HG03095 (cell line): ENCODE measurements at regions not wholly inside any gene's neighbourhood (a gene's known extent, or its start where the extent isn't known, plus 50 kb on each side); places are given as distances from the start of the nearest gene placed in this dataset.
"Not testable (repeated sequence)": the region's sequence is repeated elsewhere in the genome, so short reads cannot be mapped to it uniquely, and the experiment has no call there.

Source experiments
- ATAC-seq: cut with Tn5 transposase; IDR thresholded peaks from one replicate; pipeline ENCODE4 v1.9.1; 2021; ENCODE audit warnings: moderate library complexity; ENCODE audit not compliant: unreplicated experiment

DNA sequence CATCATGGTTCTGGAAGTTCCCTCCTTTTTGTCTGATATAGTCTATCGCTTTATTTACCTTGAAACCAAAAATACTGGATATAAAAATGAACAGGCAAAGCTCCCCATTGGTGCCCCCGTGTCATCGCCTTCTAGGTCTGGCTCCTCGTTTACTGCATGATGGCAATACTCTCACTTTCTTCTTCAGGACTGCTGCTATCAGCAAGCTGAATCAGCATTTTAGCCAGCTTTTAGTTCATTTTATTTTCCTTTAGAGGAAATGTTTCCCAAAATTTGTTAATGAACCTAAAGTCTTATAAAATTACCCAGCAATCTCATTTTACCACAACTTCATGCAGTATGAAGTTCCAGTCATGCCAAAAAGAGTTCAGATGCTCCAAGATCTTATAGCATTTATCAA lies 80.5 kb downstream of the ZIC3 start:
- no peak for ATAC-seq

DNA sequence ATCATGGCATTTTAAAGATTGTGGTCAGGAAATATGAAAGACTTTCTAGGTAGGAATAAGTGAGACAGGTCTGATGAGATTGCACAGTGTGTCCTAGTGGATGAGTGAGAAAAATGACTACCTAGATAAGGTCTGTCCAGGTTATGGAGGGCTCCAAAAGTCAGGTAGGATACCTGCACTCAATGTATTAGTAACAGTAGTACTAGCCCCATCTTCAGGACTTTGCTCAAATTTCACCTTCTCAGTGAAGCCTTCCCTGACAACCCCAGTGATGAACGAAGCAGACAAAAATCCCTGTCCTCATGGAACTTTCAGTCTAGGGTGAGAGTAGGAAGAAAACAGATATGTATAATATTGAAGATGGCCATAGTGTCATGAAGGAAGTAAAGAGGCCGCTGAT lies 85.7 kb downstream of the ZIC3 start:
- ATAC-seq = no peak

DNA sequence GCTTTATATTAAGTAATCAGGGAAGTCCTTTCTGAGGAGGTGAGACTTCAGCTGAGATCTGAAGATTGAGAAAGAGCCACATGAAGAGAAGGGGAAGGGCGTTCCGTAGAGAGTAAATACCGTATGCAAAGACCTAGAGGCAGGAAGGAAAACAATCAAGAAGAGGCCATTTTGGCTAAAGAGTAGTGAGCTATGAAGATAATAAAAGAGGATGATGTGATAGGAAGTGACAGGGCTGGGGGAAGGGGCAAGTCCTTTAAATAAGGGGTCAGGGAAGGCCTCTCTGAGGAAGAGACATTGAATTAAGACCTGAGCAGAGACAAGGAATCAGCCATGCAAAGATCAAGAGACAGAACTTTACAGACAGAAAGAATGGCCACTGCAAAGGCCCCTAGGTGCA lies 86.2 kb downstream of the ZIC3 start:
- ATAC-seq = no peak

DNA sequence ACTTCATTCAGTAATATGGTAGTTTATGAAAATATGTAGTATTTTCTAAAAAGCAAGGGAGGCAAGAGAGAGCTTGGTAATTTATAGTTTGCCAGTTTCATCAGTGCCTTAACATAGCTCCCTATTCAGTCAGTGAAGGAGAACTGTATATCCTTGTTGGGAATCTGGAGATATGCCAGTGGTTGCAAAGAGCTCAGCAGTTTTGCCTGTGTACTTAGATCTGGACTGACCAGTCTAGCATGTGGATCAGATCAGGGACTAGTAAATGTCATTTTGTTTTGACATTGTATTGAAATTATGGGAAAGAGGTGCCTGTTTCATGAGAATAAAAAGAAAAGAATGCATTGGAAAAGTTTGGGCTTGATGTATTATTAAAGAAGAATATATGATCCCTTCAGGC lies 88.6 kb downstream of the ZIC3 start:
- ATAC-seq = no peak

DNA sequence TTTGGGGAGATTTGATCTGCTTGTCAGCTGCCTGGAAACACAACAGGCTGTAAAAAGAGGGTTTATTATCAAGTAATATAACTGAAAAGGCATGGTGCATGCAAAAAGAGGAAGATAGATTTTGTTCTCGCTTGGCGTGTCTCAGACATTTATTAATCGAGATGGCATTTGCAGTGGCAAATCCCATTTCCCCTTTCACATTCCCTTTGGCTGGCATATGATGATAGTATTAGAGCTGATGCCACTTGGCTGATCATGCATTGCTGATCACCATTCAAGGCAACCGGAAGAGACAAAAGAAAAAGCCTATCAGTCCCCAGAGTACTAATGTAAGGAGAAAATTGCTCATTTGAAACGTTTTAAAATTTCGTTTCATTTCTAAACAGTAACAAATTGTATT lies 101.8 kb downstream of the ZIC3 start:
- ATAC-seq = no peak

DNA sequence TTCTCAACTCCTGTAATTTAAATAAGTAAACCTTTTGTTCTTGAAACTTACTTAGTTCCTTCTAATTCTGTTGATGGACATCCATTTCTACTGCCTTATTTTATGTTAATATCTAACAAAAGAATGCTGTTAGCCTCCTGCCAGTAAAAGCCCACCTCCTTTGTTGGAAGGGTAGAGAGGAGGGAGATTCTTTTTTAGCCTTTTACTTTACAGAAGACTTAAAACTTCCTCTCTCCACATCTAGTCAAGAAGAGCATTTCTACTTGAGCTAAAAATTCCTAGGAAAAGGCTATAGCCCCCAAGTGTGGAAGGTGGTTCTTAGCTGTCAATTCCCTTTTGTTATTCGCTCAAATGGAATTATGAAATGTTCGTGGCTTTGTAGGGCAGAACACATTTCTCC lies 118.7 kb downstream of the ZIC3 start:
- ATAC-seq = no peak

DNA sequence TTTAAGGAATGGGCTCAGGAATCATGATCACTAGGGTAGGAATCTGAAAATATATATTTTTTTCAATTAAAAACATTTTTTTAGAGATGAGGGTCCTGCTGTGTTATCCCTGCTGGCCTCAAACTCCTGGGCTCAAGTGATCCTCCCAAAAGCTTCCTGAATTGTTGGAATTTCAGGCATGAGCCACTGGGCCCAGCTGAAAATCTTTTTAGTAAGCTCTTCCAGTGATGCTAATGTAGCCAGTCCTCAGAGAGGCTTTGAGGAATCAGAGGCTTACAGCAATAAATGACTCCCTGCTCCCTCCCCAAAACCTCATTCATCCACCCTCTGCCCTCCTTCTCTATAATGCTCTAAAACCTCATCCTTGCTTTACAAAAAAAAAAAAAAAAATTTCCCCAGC lies 129.5 kb downstream of the ZIC3 start:
- no peak for ATAC-seq

DNA sequence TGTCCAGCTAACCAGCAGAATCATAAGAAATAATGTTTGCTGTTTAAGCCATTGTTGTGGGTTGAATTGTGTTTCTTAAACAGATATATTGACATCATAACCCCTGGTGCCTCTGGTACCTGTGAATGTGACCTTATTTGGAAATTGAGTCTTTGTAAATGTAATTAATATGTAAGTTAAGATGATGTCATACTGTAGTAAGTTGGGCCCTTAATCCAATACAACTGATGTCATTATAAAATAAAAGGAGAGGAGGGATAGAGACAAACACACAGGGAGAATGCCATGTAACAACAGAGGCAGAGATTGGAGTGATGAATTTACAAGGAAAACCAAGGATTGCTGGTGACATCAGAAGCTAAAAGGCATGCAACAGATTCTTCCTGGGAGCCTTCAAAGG lies 141.4 kb downstream of the ZIC3 start:
- ATAC-seq = no peak

DNA sequence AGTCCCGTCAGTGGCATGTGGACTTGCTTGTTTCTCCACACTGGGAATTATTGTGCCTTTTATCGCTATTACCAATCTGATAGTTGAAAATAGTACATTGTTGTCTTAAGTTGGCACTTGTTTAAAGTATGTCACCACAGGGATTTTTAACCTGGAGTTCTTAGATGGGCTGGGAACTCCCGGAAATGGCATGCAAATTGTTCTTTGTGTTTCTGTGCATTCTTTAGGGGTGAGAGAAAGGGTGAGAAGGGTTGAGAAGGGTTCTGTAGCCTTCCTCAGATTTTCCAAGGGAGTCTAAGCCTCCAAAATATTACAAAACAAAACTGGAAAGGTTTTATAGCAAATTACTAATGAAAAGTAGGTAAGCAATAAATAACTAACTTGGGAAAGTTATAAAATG lies 176.9 kb downstream of the ZIC3 start:
- no peak for ATAC-seq

DNA sequence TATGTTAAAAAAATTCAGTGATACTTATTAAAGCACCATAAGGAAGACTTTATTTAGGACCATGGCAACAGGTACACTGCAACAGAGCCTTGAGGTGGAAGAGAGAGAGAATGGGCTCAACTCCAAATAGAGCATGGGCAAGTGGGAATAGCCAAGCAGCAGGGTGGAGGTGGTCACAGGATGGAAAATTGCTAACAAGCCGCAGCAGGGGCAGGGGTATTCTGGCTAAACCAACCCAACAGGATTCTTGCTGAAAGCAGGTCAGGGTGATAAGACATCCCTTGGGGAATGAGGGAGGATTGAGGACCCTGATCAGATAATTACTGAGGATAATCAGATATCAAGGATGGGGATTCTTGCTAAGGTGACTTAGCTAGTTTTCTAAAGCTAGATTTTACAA lies 177.5 kb downstream of the ZIC3 start:
- ATAC-seq = no peak

DNA sequence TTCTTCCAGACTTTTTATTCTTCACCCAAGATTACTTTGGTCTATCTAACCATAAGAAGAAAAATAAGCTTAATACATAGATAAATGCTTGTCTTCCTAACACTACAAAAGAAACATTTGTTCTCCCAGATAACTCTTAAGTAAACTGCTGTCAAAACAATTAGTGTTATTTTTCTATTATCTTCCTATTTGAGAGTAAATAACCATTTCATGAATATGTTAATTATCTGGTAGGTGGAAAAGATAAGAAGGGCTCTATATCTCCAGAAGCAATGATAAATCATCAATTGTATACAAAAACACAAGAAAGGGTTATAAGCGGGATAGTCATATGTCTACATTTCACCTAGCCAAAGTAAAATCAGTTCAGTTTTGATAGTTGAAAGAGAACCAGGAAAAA lies 180.4 kb downstream of the ZIC3 start:
- ATAC-seq = no peak

DNA sequence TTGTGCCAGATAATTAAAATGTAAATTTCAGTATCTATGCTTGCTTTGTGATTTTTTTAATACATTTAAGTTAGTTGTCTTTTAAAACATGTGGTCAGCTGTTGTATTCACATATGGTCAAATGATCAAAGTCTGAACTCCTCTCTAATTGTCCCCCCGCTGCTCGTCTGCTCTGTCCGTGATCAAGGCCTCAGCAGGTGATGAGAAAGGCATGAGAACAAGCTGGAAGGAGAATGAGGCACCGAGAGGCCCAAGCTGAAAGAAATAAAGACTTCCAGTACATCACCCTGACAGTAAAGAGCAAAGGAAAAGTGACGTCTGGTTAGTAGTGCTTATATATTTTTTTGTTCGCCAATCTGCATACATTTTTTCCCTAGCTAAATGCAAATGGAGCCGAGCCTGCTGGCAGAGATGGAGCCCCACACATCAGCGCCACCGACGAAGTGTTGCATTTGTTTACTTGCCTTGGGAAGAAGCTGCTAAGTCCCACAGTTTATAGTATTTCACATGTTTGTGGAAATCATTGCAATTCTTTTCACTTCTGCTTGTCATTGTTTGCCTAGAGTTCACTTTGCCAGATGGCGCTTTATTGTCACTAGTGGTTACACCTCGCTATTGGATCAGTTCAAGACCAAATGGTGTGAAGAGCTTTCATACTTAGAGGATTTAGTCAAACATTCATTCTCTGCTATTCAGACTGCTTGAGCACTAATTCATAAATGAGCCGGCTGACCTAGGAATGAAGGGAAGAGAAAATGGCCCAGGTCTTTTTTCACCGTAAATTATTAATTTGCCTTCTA lies 181.5 kb downstream of the ZIC3 start:
- ATAC-seq = no peak

DNA sequence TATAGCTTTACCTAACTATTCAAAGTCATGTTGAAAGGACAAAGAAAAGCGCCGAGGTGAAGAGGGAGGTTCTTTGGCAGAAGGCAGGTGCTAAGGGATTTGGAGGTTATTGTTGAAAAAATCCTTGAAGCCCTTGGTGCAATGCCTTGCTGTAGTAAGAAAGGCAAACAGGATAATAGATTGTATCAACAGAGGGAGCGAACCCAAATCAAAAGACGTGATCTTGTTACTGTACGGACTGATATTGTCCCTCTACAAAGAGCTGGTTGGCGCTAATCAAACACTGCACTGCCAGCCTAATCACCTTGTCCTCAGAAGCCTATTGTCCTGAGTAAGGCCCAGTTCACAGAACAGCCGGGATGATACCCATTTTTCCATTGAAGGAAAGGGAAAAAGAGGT lies 182.9 kb downstream of the ZIC3 start:
- no peak for ATAC-seq

DNA sequence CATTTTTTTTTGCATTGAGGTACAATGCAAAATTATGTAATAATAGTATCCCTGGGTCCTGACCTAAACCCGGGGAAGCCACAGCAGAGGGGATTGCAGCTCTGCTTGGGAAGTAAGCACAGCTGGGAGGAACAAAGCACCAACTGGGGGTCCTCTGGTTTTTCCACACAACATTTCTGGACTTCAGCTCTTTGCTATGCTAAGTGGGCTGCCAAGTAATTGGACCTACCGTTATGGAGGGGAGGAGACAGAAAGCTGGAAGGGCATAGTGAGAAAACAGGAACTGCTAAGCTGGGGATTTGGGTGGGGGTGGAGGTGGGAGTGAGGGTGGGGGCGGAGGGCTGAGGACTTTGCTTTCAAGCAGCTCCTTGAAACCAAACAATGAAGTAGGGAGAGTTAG lies 183.3 kb downstream of the ZIC3 start:
- ATAC-seq = no peak

DNA sequence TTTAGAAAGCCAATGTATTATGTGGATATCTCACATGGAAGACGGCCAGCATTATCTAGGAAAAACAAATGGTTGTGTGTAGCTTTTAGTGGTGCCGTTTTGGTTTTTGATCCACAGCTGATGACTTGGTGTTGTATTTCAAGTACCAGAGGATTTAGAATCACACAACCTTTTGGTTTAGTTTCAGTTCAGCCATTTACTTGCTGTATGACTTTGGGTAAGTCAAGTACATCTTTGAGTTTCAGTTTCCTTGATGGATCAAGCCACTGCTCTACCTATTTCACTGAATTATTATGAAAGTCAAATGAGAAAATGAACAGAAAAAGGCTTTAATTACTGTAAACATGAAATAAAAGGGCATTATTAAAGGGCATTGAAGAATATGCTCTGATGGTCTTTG lies 205.6 kb downstream of the ZIC3 start:
- ATAC-seq = no peak

DNA sequence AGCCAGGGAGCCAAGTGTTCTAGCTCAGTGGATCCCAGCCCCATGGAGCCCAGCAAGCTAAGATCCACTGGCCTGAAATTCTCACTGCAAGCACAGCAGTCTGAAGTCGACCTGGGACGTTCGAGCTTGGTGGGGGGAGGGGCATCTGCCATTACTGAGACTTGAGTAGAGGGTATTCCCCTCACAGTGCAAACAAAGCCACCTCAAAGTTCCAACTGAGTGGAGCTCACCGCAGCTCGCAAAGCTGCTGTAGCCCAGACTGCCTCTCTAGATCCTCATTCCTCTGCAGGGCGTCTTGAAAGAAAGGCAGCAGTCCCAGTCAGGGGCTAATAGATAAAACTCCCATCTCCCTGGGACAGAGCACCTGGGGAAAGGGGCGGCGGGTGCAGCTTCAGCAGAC lies 226.3 kb downstream of the ZIC3 start:
- ATAC-seq = no peak

DNA sequence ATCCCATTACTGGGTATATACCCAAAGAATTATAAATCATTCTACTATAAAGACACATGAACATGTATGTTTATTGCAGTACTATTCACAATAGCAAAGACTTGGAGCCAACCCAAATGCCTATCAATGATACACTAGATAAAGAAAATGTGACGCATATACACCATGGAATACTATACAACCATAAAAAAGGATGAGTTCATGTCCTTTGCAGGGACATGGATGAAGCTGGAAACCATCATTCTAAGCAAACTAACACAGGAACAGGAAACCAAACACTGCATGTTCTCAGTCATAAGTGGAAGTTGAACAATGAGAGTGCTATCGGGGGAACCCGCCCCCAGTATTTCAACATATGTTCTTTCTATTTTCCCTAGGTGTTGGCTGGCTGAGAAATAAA lies 232.0 kb downstream of the ZIC3 start:
- not testable (repeated sequence) for ATAC-seq

DNA sequence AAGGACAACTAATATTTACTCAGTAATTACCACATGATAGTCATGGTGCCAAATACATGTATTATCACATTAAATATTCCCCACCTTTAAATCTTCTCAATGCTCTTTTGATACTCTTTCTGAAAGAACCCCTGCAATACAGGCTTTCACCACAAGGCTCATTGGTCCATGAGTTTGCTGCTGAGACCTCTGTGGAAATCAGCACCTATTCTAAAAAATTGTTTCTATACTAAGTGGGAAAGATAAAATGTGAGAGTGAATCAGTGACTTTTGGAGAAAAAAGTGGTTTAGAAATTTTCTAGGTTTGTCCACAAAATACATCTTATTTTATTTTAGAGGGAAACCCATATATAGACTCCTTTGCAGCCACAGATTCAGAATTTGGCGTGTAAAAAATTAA lies 257.3 kb downstream of the ZIC3 start:
- no peak for ATAC-seq

DNA sequence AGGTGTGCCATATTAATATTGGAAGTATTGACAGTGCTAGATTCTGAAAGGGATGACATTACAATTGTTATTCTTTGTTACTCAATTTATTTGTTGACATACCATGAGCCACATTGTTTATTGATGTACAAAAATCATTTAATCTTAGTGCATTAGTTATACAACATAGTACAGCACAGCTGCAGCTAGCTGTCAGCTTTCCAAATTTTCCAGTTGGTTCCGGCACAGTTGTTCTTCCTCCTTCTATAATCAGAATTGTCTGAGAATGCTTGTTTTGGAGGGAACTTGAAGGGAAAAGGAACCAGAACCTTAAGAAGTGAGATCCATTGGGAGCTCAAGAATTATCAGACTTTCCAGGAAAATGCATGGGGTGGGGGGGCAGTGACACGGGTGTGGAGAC lies 281.4 kb downstream of the ZIC3 start:
- no peak for ATAC-seq

DNA sequence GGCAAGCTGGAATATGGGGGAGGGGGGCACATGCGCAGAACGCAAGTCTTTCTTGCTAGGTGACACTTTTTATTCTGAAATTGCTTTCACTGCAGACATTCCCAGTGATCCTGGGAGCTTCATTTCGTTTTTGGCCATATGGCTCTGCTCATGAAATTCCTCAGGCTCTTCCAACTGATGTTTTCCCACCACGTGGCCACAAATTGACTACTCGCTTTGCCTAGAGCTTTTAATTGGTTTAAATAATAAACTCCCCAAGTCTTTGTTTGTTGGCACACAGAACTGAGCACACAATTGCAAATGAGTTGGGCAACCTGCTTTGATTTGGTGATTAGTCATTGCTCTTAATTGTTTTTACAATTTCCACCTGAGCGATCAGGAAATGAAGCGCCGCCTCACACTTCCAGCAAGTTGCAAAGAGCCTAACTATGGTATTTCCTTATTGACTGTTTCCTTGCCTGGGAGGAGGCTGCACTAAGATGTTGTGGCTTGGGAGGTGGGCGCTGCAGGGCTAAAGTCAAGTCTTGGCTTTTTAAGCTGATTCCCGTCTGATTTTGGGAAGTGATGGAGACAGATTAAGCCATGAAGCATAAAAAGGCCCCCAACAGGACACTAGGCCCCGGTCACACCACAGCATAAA lies 282.5 kb downstream of the ZIC3 start:
- ATAC-seq = no peak

DNA sequence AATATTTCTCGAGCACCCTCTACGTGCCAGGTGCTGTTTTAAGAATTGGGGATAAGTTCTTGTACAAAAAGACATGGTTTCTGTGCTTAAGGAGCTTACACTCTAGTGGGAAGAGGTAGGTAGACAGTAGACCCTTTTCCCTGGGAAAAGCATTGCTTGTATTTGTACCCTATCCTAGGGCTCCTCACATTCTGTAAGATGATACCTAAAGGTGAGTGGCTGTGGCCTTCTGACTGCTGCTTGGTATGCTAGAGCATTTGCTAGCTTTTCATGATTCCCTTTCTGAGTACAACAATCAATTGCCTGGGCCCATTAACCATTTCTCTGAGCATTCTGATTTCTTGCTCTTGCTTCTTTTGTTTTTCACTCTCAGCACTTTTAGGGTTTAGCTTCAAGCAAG lies 286.6 kb downstream of the ZIC3 start:
- ATAC-seq = no peak

DNA sequence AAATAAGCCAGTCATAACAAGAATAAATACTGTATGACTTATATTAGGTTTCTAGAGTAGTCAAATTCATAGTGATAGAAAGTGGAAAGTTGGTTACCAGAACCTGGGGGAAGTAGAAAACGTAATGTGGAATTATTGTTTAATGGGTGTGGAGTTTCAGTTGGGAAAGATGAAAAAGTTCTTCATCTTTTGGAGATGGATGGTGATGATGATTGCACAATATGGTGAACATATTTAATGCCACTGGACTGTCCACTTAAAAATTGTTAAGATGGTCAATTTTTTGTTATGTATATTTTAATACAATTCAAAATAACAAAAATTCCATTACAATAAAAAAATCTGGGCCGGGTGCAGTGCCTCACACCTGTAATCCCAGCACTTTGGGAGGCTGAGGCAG lies 289.6 kb downstream of the ZIC3 start:
- ATAC-seq = no peak

DNA sequence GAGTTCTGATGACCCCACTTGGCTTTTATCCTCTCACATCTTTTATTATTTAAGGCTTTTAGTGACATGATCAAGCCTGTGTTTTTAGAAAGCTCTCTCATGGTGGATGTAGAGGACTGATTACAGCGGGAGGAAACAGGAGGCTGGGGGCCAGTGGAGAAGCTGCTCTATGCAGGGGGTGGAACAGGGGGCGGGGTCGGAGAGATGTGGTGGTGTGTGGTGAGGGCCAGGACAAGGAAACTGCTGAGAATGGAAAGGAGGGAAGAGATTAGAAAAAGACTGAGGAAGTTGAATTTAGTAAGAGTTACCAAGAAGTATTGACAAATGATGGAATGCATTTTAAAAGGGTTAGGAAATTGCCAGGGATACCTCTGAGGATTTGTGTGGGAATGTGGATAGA lies 292.2 kb downstream of the ZIC3 start:
- ATAC-seq = no peak
